Thyroid gland (tissue), 4 donors: ENCODE measurements at regions not wholly inside any gene's neighbourhood (a gene's known extent, or its start where the extent isn't known, plus 50 kb on each side); places are given as distances from the start of the nearest gene placed in this dataset.

Source experiments
- POLR2A ChIP-seq, 2 donors: fragments of 450-650 bp; IDR thresholded peaks; one replicate each; pipeline ENCODE4 v1.6.1; 2017; ENCODE audit warnings: antibody characterized with exemption in 2 of 2, mild to moderate bottlenecking in 2 of 2, moderate library complexity in 1 of 2
- TF ChIP-seq, protein P1 (sequence below), 6 experiments: fragments of 200-600 bp in 3 of 6; fragments of 450-650 bp in 3 of 6; sonication (generic) in 3 of 6; IDR thresholded peaks; one replicate each; pipeline ENCODE4 v1.5.1; 2016 to 2019; ENCODE audit warnings: antibody characterized with exemption in 6 of 6, mild to moderate bottlenecking in 2 of 6, inconsistent platforms in 1 of 6, moderate library complexity in 1 of 6

- TF ChIP-seq, protein P1, sequence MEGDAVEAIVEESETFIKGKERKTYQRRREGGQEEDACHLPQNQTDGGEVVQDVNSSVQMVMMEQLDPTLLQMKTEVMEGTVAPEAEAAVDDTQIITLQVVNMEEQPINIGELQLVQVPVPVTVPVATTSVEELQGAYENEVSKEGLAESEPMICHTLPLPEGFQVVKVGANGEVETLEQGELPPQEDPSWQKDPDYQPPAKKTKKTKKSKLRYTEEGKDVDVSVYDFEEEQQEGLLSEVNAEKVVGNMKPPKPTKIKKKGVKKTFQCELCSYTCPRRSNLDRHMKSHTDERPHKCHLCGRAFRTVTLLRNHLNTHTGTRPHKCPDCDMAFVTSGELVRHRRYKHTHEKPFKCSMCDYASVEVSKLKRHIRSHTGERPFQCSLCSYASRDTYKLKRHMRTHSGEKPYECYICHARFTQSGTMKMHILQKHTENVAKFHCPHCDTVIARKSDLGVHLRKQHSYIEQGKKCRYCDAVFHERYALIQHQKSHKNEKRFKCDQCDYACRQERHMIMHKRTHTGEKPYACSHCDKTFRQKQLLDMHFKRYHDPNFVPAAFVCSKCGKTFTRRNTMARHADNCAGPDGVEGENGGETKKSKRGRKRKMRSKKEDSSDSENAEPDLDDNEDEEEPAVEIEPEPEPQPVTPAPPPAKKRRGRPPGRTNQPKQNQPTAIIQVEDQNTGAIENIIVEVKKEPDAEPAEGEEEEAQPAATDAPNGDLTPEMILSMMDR (IDR thresholded peaks at IDR 0.05) = no peak
- no peak for TF ChIP-seq POLR2A (IDR thresholded peaks at IDR 0.05)
Measured at GRCh38 chr1:104163912-104164476, 414.3 kb downstream of the AMY1C start.
